Lower leg skin (tissue), 4 donors: ENCODE measurements at regions not wholly inside any gene's neighbourhood (a gene's known extent, or its start where the extent isn't known, plus 50 kb on each side); places are given as distances from the start of the nearest gene placed in this dataset.

Experiments used
- DNase-seq, 2 donors: peaks; one replicate each; pipeline ENCODE4 v3.0.0-alpha.2; 2019; ENCODE audit warnings: low spot score in 2 of 2
- H3K4me3 ChIP-seq: fragments of 200-600 bp; sonication (generic); 2 replicates; pipeline ENCODE4 v1.5.1; 2017; ENCODE audit warnings: mild to moderate bottlenecking, low read depth; ENCODE audit not compliant: poor library complexity, severe bottlenecking
- POLR2A ChIP-seq, 2 donors: fragments of 450-650 bp; IDR thresholded peaks; one replicate each; pipeline ENCODE4 v1.6.1; 2016 to 2017; ENCODE audit warnings: antibody characterized with exemption in 2 of 2, mild to moderate bottlenecking in 1 of 2, moderate library complexity in 1 of 2
- WGBS, 2 donors: methylation state at CpG; one replicate each; pipeline ENCODE4 v1.1.5; 2018; 5-methylcytosine and 5-hydroxymethylcytosine counted together
- intact Hi-C: fragments of 100-400 bp; cut with DNase I; formaldehyde crosslinking; loops from one replicate; pipeline ENCODE4 v1.15.0; 2023; ENCODE audit warnings: low total_unique reads
- TF ChIP-seq, protein P1 (sequence below), 3 donors: fragments of 450-650 bp; IDR thresholded peaks; one replicate each; pipeline ENCODE4 v1.5.1; 2016; ENCODE audit warnings: antibody characterized with exemption in 3 of 3, mild to moderate bottlenecking in 3 of 3, moderate library complexity in 2 of 3

DNA sequence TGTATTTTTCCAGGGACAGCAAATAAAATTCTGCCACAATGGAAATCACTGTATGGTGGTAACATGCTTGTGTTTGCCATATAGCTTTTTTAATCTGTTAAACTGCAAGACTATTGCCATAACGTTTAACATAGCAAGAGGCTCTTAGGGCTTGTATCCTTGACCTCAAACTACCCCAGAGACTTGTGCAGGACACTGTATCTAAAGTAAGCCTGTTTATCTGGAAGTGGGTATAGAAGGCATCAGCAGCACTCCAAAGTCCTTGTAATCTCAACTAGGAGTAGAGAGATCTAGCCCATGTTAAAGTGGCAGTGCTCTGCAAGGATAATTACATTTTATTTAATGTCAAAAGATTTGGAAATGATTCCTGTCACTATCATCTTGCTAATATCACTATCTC is 1424.1 kb downstream of the CDH11 start:
- no peak overlapping the region for H3K4me3 ChIP-seq
- intact Hi-C loops: no loop called here
- DNase-seq: no peak
- TF ChIP-seq, protein P1, sequence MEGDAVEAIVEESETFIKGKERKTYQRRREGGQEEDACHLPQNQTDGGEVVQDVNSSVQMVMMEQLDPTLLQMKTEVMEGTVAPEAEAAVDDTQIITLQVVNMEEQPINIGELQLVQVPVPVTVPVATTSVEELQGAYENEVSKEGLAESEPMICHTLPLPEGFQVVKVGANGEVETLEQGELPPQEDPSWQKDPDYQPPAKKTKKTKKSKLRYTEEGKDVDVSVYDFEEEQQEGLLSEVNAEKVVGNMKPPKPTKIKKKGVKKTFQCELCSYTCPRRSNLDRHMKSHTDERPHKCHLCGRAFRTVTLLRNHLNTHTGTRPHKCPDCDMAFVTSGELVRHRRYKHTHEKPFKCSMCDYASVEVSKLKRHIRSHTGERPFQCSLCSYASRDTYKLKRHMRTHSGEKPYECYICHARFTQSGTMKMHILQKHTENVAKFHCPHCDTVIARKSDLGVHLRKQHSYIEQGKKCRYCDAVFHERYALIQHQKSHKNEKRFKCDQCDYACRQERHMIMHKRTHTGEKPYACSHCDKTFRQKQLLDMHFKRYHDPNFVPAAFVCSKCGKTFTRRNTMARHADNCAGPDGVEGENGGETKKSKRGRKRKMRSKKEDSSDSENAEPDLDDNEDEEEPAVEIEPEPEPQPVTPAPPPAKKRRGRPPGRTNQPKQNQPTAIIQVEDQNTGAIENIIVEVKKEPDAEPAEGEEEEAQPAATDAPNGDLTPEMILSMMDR (IDR thresholded peaks at IDR 0.05): no peak
- no peak for TF ChIP-seq POLR2A (IDR thresholded peaks at IDR 0.05)
- WGBS, 2 donors: 61 to 65% methylated on average over 1 of the region's 1 CpG

DNA sequence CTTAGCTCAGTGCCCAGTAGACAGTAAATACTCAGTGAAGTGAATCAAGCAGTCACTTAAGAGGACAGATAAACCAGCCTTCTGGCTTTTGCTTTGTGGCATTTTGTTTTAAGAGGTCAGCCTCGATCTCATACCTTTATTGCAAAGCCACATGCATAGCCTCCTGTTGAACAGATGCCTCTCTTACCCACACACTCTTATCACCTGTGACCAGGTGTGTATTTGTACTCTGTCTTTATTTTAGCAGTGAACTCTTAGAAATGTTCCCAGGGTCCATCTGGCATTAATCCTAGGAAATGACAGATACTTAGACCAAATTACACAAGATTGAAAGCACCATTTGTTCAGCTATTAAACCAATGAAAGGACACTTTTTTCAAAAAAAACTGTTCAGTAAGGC is 1426.5 kb downstream of the CDH11 start:
- H3K4me3 ChIP-seq: no peak overlapping the region
- no peak for TF ChIP-seq POLR2A (IDR thresholded peaks at IDR 0.05)
- TF ChIP-seq, protein P1 (IDR thresholded peaks at IDR 0.05): no peak
- intact Hi-C loops: no loop called here
- no peak for DNase-seq
- 37 to 57% methylated on average over 1 of the region's 1 CpG for WGBS, 2 donors

DNA sequence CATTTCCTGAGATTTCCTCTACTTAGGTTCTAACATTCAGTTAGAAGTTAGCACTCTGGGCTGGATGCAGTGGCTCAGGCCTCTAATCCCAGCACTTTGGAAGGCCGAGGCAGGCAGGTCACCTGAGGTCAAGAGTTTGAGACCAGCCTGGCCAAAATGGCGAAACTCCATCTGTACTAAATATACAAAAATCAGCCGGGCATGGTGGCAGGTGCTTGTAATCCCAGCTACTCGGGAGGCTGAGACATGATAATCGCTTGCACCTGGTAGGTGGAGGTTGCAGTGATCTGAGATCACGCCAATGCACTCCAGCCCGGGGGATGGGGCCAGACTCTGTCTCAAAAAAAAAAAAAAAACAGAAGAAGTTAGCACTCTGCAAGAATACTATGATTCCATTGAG is 1430.9 kb downstream of the CDH11 start:
- WGBS, 2 donors: 56 to 67% methylated on average over 7 of the region's 7 CpGs
- TF ChIP-seq, protein P1 (IDR thresholded peaks at IDR 0.05): no peak
- no peak for TF ChIP-seq POLR2A (IDR thresholded peaks at IDR 0.05)
- intact Hi-C loops: no loop called here
- DNase-seq: no peak
- no peak overlapping the region for H3K4me3 ChIP-seq

DNA sequence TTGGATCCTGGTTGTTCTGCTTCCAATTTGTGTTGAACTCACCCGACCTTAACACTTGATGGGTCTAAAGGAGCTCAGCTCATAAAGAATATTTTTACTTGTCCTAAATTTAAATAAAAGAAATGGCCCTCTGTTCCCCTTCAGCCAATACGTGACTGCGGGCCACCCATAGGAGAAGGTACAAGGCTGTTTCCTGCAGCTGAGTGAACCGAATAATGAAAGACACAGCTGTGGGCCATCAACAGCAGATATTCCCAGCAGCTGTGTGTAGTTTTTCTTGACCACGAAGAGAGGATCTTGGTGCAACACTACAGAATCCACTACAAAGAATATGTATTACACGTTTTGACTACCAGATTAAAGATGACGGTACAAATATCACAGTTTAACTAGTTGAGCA is 1431.6 kb downstream of the CDH11 start:
- H3K4me3 ChIP-seq: no peak overlapping the region
- intact Hi-C loops: no loop called here
- 83 to 84% methylated on average over 7 of the region's 7 CpGs for WGBS, 2 donors
- TF ChIP-seq POLR2A (IDR thresholded peaks at IDR 0.05): no peak
- TF ChIP-seq, protein P1 (IDR thresholded peaks at IDR 0.05): no peak
- no peak for DNase-seq

DNA sequence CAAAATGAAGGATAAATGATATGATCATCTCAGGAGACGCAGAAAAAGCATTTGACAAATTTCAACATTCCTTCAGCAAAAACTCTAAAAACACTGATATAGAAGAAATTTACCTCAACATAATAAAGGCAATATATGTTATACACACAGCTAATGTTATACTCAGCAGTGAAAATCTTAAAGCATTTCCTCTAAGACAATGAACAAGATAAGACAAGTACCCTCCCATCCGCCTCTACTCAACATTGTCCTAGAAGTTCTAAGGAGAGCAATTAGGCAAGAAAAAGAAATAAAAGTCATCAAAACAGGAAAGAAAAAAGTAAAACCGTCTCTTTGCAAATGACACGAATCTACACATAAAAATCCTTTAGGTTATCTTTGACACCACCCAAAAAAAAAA is 1432.8 kb downstream of the CDH11 start:
- TF ChIP-seq, protein P1 (IDR thresholded peaks at IDR 0.05): no peak
- no peak for TF ChIP-seq POLR2A (IDR thresholded peaks at IDR 0.05)
- WGBS, 2 donors: 73 to 80% methylated on average over 4 of the region's 4 CpGs
- no peak overlapping the region for H3K4me3 ChIP-seq
- no peak for DNase-seq
- intact Hi-C loops: no loop called here
